A549 (cell line): ENCODE measurements at regions not wholly inside any gene's neighbourhood (a gene's known extent, or its start where the extent isn't known, plus 50 kb on each side); places are given as distances from the start of the nearest gene placed in this dataset.

Source experiments
- NR3C1 ChIP-seq: fragments of >200 bp; sonication (Bioruptor Twin); formaldehyde crosslinking; IDR thresholded peaks from 3 replicates; pipeline ENCODE4 v1.6.1; 2017
- RAD21 ChIP-seq, 2 experiments: fragments of >200 bp in 1 of 2; sonication (Bioruptor Twin) in 1 of 2; formaldehyde crosslinking in 1 of 2; IDR thresholded peaks in 1 of 2; conservative IDR thresholded peaks in 1 of 2; 2 replicates in 1 of 2; 3 replicates in 1 of 2; pipeline ENCODE4 v1.6.1; 2012 to 2018; ENCODE audit warnings: inconsistent platforms in 1 of 2

DNA sequence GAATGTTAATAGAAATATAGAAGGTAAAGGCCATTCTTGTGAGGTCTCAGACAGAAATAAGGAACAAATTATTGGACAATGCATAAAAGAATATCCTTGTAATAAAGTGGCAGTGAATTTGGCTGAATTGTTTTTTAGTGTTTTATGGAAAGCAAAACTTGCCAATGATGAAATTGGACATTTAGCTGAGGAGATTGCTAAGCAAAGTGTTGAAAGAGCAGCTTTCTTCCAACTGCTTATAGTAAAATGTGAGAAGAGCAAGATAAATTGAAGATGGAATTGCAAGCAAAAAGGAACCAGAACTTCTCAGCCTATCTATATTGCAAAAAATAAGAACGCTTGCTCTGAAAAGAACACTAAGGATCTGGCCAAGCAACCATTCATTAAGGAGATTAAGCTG, 245.7 kb downstream of the MREG start:
- no peak for TF ChIP-seq RAD21 (conservative IDR thresholded peaks at IDR 0.05 in 1 of 2, IDR thresholded peaks at IDR 0.05 in 1 of 2)
- TF ChIP-seq NR3C1, result no peak
